ENCODE measurements at regions not wholly inside any gene's neighbourhood (a gene's known extent, or its start where the extent isn't known, plus 50 kb on each side); places are given as distances from the start of the nearest gene placed in this dataset.

GRCh38 chr21:28811860-28812259 lies 180.8 kb downstream of the LTN1 start:
- dilution Hi-C loops (cut with MboI; ENCODE audit: extremely low pct_ligation_motif_present, low sequenced_read_pairs): no loop called here
- Histone ChIP-seq H3K79me2 (ENCODE audit: control insufficient read depth, insufficient read depth, low read length) (no peaks in the 10 kb centered on the region), H3K27me3 (ENCODE audit: control insufficient read depth, extremely low read depth, insufficient read depth, low read length) (no peaks in the 10 kb centered on the region), H3K4me1 (ENCODE audit: control insufficient read depth, extremely low read depth, insufficient read depth, low read length) (no peaks in the 10 kb centered on the region), H3K9me3 (ENCODE audit: control insufficient read depth, low read depth, low read length) (no peaks in the 10 kb centered on the region), H2AFZ (ENCODE audit: control insufficient read depth, low read length) (no peak overlapping the region), H3K9me1 (ENCODE audit: control insufficient read depth, extremely low read depth, insufficient read depth, low read length) (no peaks in the 10 kb centered on the region), H3K27ac (ENCODE audit: control insufficient read depth, insufficient read depth, low read length) (no peak overlapping the region), H3K4me3 (ENCODE audit: control insufficient read depth in 2 of 3, extremely low read depth in 1 of 3, insufficient read depth in 2 of 3, low read depth in 1 of 3, low read length in 3 of 3) (no peak overlapping the region), H4K20me1 (ENCODE audit: control insufficient read depth, extremely low read depth, insufficient read depth, low read length) (no peaks in the 10 kb centered on the region), H3K36me3 (ENCODE audit: control insufficient read depth in 2 of 2, extremely low read depth in 1 of 2, insufficient read depth in 2 of 2, low read length in 2 of 2) (no peaks in the 10 kb centered on the region), H3K9ac (ENCODE audit: control insufficient read depth, extremely low read depth, insufficient read depth, low read length) (no peak overlapping the region), H3K4me2 (ENCODE audit: control insufficient read depth, extremely low read depth, insufficient read depth, low read depth, low read length) (no peak overlapping the region)
- no peak for TF ChIP-seq CTCF (optimal IDR thresholded peaks at IDR 0.05 in 1 of 3, IDR thresholded peaks at IDR 0.05 in 1 of 3, conservative IDR thresholded peaks at IDR 0.05 in 1 of 3; ENCODE audit: extremely low read depth in 1 of 3, insufficient read depth in 2 of 3, low read length in 3 of 3)
- no peak for TF ChIP-seq EZH2 (IDR thresholded peaks at IDR 0.05; ENCODE audit: low read length)
- DNase-seq (ENCODE audit: low read depth, low spot score) (no peak), FAIRE-seq (no peak)

GRCh38 chr21:28810826-28811524 lies 181.7 kb downstream of the LTN1 start:
- Histone ChIP-seq H3K4me2 (ENCODE audit: control insufficient read depth, extremely low read depth, insufficient read depth, low read depth, low read length) (no peak overlapping the region), H4K20me1 (ENCODE audit: control insufficient read depth, extremely low read depth, insufficient read depth, low read length) (no peaks in the 10 kb centered on the region), H3K27ac (ENCODE audit: control insufficient read depth, insufficient read depth, low read length) (no peak overlapping the region), H3K9me1 (ENCODE audit: control insufficient read depth, extremely low read depth, insufficient read depth, low read length) (no peaks in the 10 kb centered on the region), H2AFZ (ENCODE audit: control insufficient read depth, low read length) (no peak overlapping the region), H3K27me3 (ENCODE audit: control insufficient read depth, extremely low read depth, insufficient read depth, low read length) (no peaks in the 10 kb centered on the region), H3K4me3 (ENCODE audit: control insufficient read depth in 2 of 3, extremely low read depth in 1 of 3, insufficient read depth in 2 of 3, low read depth in 1 of 3, low read length in 3 of 3) (no peak overlapping the region), H3K79me2 (ENCODE audit: control insufficient read depth, insufficient read depth, low read length) (no peaks in the 10 kb centered on the region), H3K9me3 (ENCODE audit: control insufficient read depth, low read depth, low read length) (no peaks in the 10 kb centered on the region), H3K36me3 (ENCODE audit: control insufficient read depth in 2 of 2, extremely low read depth in 1 of 2, insufficient read depth in 2 of 2, low read length in 2 of 2) (no peaks in the 10 kb centered on the region), H3K9ac (ENCODE audit: control insufficient read depth, extremely low read depth, insufficient read depth, low read length) (no peak overlapping the region), H3K4me1 (ENCODE audit: control insufficient read depth, extremely low read depth, insufficient read depth, low read length) (no peaks in the 10 kb centered on the region)
- TF ChIP-seq CTCF (optimal IDR thresholded peaks at IDR 0.05 in 1 of 3, IDR thresholded peaks at IDR 0.05 in 1 of 3, conservative IDR thresholded peaks at IDR 0.05 in 1 of 3; ENCODE audit: extremely low read depth in 1 of 3, insufficient read depth in 2 of 3, low read length in 3 of 3) (no peak), EZH2 (IDR thresholded peaks at IDR 0.05; ENCODE audit: low read length) (no peak)
- FAIRE-seq (no peak), DNase-seq (ENCODE audit: low read depth, low spot score) (no peak)
- dilution Hi-C loops (cut with MboI; ENCODE audit: extremely low pct_ligation_motif_present, low sequenced_read_pairs): no loop called here
